B cell (primary cell): ENCODE measurements at regions not wholly inside any gene's neighbourhood (a gene's known extent, or its start where the extent isn't known, plus 50 kb on each side); places are given as distances from the start of the nearest gene placed in this dataset.

ENCODE experiments used
- EZH2 ChIP-seq: IDR thresholded peaks from 2 replicates; pipeline ENCODE4 v1.6.1; 2012; ENCODE audit warnings: borderline replicate concordance, low read depth, mild to moderate bottlenecking, moderate library complexity, low read length; ENCODE audit not compliant: insufficient read depth, poor library complexity, severe bottlenecking
- TF ChIP-seq, protein P1 (sequence below): fragments of 200-600 bp; IDR thresholded peaks from one replicate; pipeline ENCODE4 v1.8.0; 2022; ENCODE audit warnings: antibody characterized with exemption, mild to moderate bottlenecking

- TF ChIP-seq, protein P1, sequence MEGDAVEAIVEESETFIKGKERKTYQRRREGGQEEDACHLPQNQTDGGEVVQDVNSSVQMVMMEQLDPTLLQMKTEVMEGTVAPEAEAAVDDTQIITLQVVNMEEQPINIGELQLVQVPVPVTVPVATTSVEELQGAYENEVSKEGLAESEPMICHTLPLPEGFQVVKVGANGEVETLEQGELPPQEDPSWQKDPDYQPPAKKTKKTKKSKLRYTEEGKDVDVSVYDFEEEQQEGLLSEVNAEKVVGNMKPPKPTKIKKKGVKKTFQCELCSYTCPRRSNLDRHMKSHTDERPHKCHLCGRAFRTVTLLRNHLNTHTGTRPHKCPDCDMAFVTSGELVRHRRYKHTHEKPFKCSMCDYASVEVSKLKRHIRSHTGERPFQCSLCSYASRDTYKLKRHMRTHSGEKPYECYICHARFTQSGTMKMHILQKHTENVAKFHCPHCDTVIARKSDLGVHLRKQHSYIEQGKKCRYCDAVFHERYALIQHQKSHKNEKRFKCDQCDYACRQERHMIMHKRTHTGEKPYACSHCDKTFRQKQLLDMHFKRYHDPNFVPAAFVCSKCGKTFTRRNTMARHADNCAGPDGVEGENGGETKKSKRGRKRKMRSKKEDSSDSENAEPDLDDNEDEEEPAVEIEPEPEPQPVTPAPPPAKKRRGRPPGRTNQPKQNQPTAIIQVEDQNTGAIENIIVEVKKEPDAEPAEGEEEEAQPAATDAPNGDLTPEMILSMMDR = no peak
- no peak for TF ChIP-seq EZH2
Measured at GRCh38 chr12:115553622-115554021, 723.9 kb downstream of the MED13L start.
